ENCODE measurements at regions not wholly inside any gene's neighbourhood (a gene's known extent, or its start where the extent isn't known, plus 50 kb on each side); places are given as distances from the start of the nearest gene placed in this dataset.

GRCh38 chr12:107435520-107435919, 250.1 kb upstream of the PWP1 start (continued):
- TF ChIP-seq CREB5 (CRISPR knock-in tag; IDR thresholded peaks at IDR 0.05; ENCODE audit: low read depth): no peak

GRCh38 chr12:107436376-107436775, 249.2 kb upstream of the PWP1 start:
- TF ChIP-seq TOX (CRISPR knock-in tag; IDR thresholded peaks at IDR 0.05; ENCODE audit: borderline replicate concordance) (no peak), ZFP30 (CRISPR knock-in tag; IDR thresholded peaks at IDR 0.05) (no peak), PPARA (CRISPR knock-in tag; IDR thresholded peaks at IDR 0.05; ENCODE audit: borderline replicate concordance) (no peak), POU6F1 (CRISPR knock-in tag; IDR thresholded peaks at IDR 0.05; ENCODE audit: borderline replicate concordance, low read depth) (no peak), CSDC2 (CRISPR knock-in tag; IDR thresholded peaks at IDR 0.05) (no peak), PATZ1 (CRISPR knock-in tag; IDR thresholded peaks at IDR 0.05; ENCODE audit: borderline replicate concordance) (no peak), ZC3H10 (CRISPR knock-in tag; IDR thresholded peaks at IDR 0.05) (no peak), ISL1 (CRISPR knock-in tag; IDR thresholded peaks at IDR 0.05) (no peak), SNAI2 (CRISPR knock-in tag; IDR thresholded peaks at IDR 0.05) (no peak), ARNTL (CRISPR knock-in tag; IDR thresholded peaks at IDR 0.05; ENCODE audit: borderline replicate concordance, low read depth) (no peak), ZNF565 (CRISPR knock-in tag; conservative IDR thresholded peaks at IDR 0.05; ENCODE audit: low read depth) (no peak), BACH2 (CRISPR knock-in tag; IDR thresholded peaks at IDR 0.05; ENCODE audit: borderline replicate concordance) (no peak), ZNF8 (CRISPR knock-in tag; IDR thresholded peaks at IDR 0.05) (no peak), ZFP3 (CRISPR knock-in tag; IDR thresholded peaks at IDR 0.05) (no peak), TSHZ2 (CRISPR knock-in tag; IDR thresholded peaks at IDR 0.05) (no peak), ZNF70 (CRISPR knock-in tag; IDR thresholded peaks at IDR 0.05) (no peak), RARB (CRISPR knock-in tag; IDR thresholded peaks at IDR 0.05) (no peak), ESRRG (CRISPR knock-in tag; IDR thresholded peaks at IDR 0.05) (no peak)
- peak; percentile 41; the same call in 1 of the 3 replicates for ATAC-seq

- TF ChIP-seq GLIS3 (CRISPR knock-in tag; IDR thresholded peaks at IDR 0.05): no peak
- ATAC-seq: no peak
Measured at GRCh38 chr12:107436836-107437235, 248.8 kb upstream of the PWP1 start.

- ATAC-seq: no peak
- no peak for TF ChIP-seq PPARA (CRISPR knock-in tag; IDR thresholded peaks at IDR 0.05; ENCODE audit: borderline replicate concordance)
- TF ChIP-seq ZNF8 (CRISPR knock-in tag; IDR thresholded peaks at IDR 0.05): no peak
- TF ChIP-seq CREB5 (CRISPR knock-in tag; IDR thresholded peaks at IDR 0.05; ENCODE audit: low read depth): no peak
Measured at GRCh38 chr12:107437954-107438353, 247.6 kb upstream of the PWP1 start.
